H1 (cell line): ENCODE measurements at regions not wholly inside any gene's neighbourhood (a gene's known extent, or its start where the extent isn't known, plus 50 kb on each side); places are given as distances from the start of the nearest gene placed in this dataset.
A peak's percentile ranks its signal among the peaks of the same experiment; 100 is the strongest.

Source experiments
- CTCF ChIA-PET: fragments of 300-600 bp; sonication (Branson Sonifier 250); formaldehyde crosslinking; loops from one replicate; lab custom pipeline; 2021; ENCODE audit not compliant: partially characterized antibody; lab: Charles Lee
- POLR2A ChIA-PET: fragments of 300-600 bp; sonication (Branson Sonifier 250); formaldehyde crosslinking; loops from one replicate; lab custom pipeline; 2021; ENCODE audit warnings: inconsistent platforms; ENCODE audit not compliant: partially characterized antibody; lab: Charles Lee
- DNase-seq, 2 experiments: peaks; one replicate each; pipeline versions ENCODE4 v3.0.0 to v3.0.0-alpha.2; 2010 to 2022; ENCODE audit warnings: low spot score in 2 of 2, low read depth in 1 of 2, mixed read lengths in 1 of 2
- FAIRE-seq: peaks from 2 replicates; lab custom pipeline; 2011; peaks lifted over from hg19 to GRCh38; lab: Jason Lieb, UNC
- H2AFZ ChIP-seq: 2 replicates; pipeline ENCODE4 v1.8.1; 2012; ENCODE audit warnings: low read length, inconsistent platforms
- H2AK5ac ChIP-seq: 2 replicates; pipeline ENCODE4 v1.6.1; 2013; ENCODE audit warnings: low read depth, low read length
- H2BK120ac ChIP-seq: replicated peaks from 2 replicates; pipeline ENCODE3; 2013; ENCODE audit warnings: low read depth, low read length, inconsistent platforms
- H2BK12ac ChIP-seq: 2 replicates; pipeline ENCODE4 v1.6.1; 2013; ENCODE audit warnings: low read depth, low read length
- H2BK15ac ChIP-seq: 2 replicates; pipeline ENCODE4 v1.6.1; 2013; ENCODE audit warnings: low read length
- H2BK20ac ChIP-seq: 2 replicates; pipeline ENCODE4 v1.6.1; 2013; ENCODE audit warnings: low read length
- H2BK5ac ChIP-seq: 2 replicates; pipeline ENCODE4 v1.6.1; 2013; ENCODE audit warnings: low read depth, low read length
- H3K14ac ChIP-seq: 2 replicates; pipeline ENCODE4 v1.6.1; 2013; ENCODE audit warnings: inconsistent platforms; ENCODE audit not compliant: insufficient read length
- H3K18ac ChIP-seq: 2 replicates; pipeline ENCODE4 v1.6.1; 2013; ENCODE audit warnings: low read length; ENCODE audit errors: extremely low read depth
- H3K23ac ChIP-seq: 2 replicates; pipeline ENCODE4 v1.6.1; 2013; ENCODE audit warnings: inconsistent platforms; ENCODE audit not compliant: insufficient read length
- H3K23me2 ChIP-seq: 2 replicates; pipeline ENCODE4 v1.6.1; 2013; ENCODE audit warnings: low read depth, low read length
- H3K27ac ChIP-seq: 2 replicates; pipeline ENCODE4 v1.6.1; 2011; ENCODE audit warnings: low read depth, low read length, inconsistent platforms
- H3K27me3 ChIP-seq, 4 experiments: replicated peaks in 1 of 4; 1 replicate in 1 of 4; 2 replicates in 3 of 4; pipeline versions ENCODE4 v1.6.1 to v1.8.1; 2011 to 2013; ENCODE audit warnings: low read length in 3 of 4, mild to moderate bottlenecking in 3 of 4, inconsistent platforms in 2 of 4, mixed read lengths in 2 of 4, moderate library complexity in 1 of 4; ENCODE audit not compliant: control insufficient read depth in 3 of 4, insufficient read depth in 3 of 4; ENCODE audit errors: extremely low read depth in 1 of 4
- H3K36me3 ChIP-seq, 4 experiments: 2 replicates each; pipeline versions ENCODE4 v1.6.1 to v1.8.1; 2011 to 2013; ENCODE audit warnings: mild to moderate bottlenecking in 4 of 4, low read length in 3 of 4, moderate library complexity in 2 of 4, control low read depth in 1 of 4, inconsistent platforms in 1 of 4; ENCODE audit not compliant: insufficient read depth in 4 of 4, control insufficient read depth in 2 of 4
- H3K4ac ChIP-seq: replicated peaks from 2 replicates; pipeline ENCODE3; 2013; ENCODE audit warnings: low read length, low read depth, mixed read lengths, inconsistent platforms; ENCODE audit not compliant: insufficient read length
- H3K4me1 ChIP-seq, 4 experiments: replicated peaks in 1 of 4; 1 replicate in 1 of 4; 2 replicates in 3 of 4; pipeline versions ENCODE4 v1.6.1 to v1.8.1; 2011 to 2013; ENCODE audit warnings: low read length in 3 of 4, inconsistent platforms in 2 of 4, mixed read lengths in 1 of 4; ENCODE audit not compliant: insufficient read depth in 4 of 4, control insufficient read depth in 3 of 4
- H3K4me2 ChIP-seq, 2 experiments: 2 replicates each; pipeline versions ENCODE4 v1.6.1 to v1.8.1; 2011 to 2013; ENCODE audit warnings: low read depth in 2 of 2, low read length in 2 of 2, control low read depth in 1 of 2, inconsistent platforms in 1 of 2, mild to moderate bottlenecking in 1 of 2; ENCODE audit not compliant: insufficient read depth in 1 of 2
- H3K4me3 ChIP-seq, 4 experiments: fragments of 200-600, 300-600 bp in 1 of 4; sonication (generic), shearing (Covaris generic), sonication (Bioruptor Twin) in 1 of 4; 2 replicates each; pipeline versions ENCODE4 v1.5.1 to v1.8.1; 2011 to 2016; ENCODE audit warnings: low read length in 4 of 4, low read depth in 3 of 4, control low read depth in 2 of 4, inconsistent platforms in 2 of 4, mild to moderate bottlenecking in 2 of 4, mixed read lengths in 1 of 4, moderate library complexity in 1 of 4; ENCODE audit not compliant: insufficient read depth in 2 of 4; ENCODE audit errors: extremely low read depth in 1 of 4
- H3K56ac ChIP-seq: replicated peaks from 2 replicates; pipeline ENCODE3; 2013; ENCODE audit warnings: low read depth, mild to moderate bottlenecking, mixed read lengths, low read length, inconsistent platforms; ENCODE audit not compliant: insufficient read length
- H3K79me1 ChIP-seq: 2 replicates; pipeline ENCODE4 v1.6.1; 2013; ENCODE audit warnings: low read depth, low read length, control low read depth
- H3K79me2 ChIP-seq, 2 experiments: 2 replicates each; pipeline versions ENCODE4 v1.6.1 to v1.8.1; 2012 to 2013; ENCODE audit warnings: low read length in 2 of 2, mild to moderate bottlenecking in 2 of 2, inconsistent platforms in 1 of 2; ENCODE audit not compliant: insufficient read depth in 2 of 2, control insufficient read depth in 1 of 2
- H3K9ac ChIP-seq, 4 experiments: replicated peaks in 1 of 4; 1 replicate in 1 of 4; 2 replicates in 3 of 4; pipeline versions ENCODE4 v1.6.1 to v1.8.1; 2011 to 2013; ENCODE audit warnings: low read depth in 3 of 4, low read length in 3 of 4, control low read depth in 2 of 4, mild to moderate bottlenecking in 2 of 4, moderate library complexity in 2 of 4, inconsistent platforms in 1 of 4; ENCODE audit errors: extremely low read depth in 1 of 4
- H3K9me3 ChIP-seq, 2 experiments: 2 replicates each; pipeline versions ENCODE4 v1.6.1 to v1.8.1; 2012 to 2013; ENCODE audit warnings: mild to moderate bottlenecking in 2 of 2, moderate library complexity in 2 of 2, control low read depth in 1 of 2, inconsistent platforms in 1 of 2, low read depth in 1 of 2, low read length in 1 of 2, mixed read lengths in 1 of 2; ENCODE audit not compliant: insufficient read depth in 2 of 2
- H4K20me1 ChIP-seq, 2 experiments: replicated peaks in 1 of 2; 2 replicates each; pipeline versions ENCODE3 to v1.8.1; 2011 to 2013; ENCODE audit warnings: inconsistent platforms in 2 of 2, low read length in 2 of 2, mild to moderate bottlenecking in 1 of 2; ENCODE audit not compliant: insufficient read depth in 2 of 2, control insufficient read depth in 1 of 2
- H4K5ac ChIP-seq: 2 replicates; pipeline ENCODE4 v1.6.1; 2013; ENCODE audit warnings: low read length, low read depth, mixed read lengths, inconsistent platforms; ENCODE audit not compliant: insufficient read length
- H4K8ac ChIP-seq: 2 replicates; pipeline ENCODE4 v1.8.0; 2013; ENCODE audit warnings: mild to moderate bottlenecking, moderate library complexity, low read length, inconsistent platforms; ENCODE audit not compliant: insufficient read depth; ENCODE audit errors: extremely low read depth
- H4K91ac ChIP-seq: replicated peaks from 2 replicates; pipeline ENCODE3; 2013; ENCODE audit warnings: low read length, mixed read lengths, inconsistent platforms; ENCODE audit not compliant: insufficient read length
- CHD1 ChIP-seq: IDR thresholded peaks from 2 replicates; pipeline ENCODE4 v1.6.1; 2012; ENCODE audit warnings: low read depth, low read length, improper control_type of control experiment
- EGR1 ChIP-seq: IDR thresholded peaks from 2 replicates; pipeline ENCODE4 v1.6.1; 2011; ENCODE audit warnings: low read depth, low read length, borderline replicate concordance
- GABPA ChIP-seq: IDR thresholded peaks from 2 replicates; pipeline ENCODE4 v1.6.1; 2011; ENCODE audit warnings: mild to moderate bottlenecking, low read length, moderate library complexity, borderline replicate concordance; ENCODE audit not compliant: insufficient read depth
- HDAC2 ChIP-seq, 2 experiments: fragments of 300-600 bp in 1 of 2; sonication (generic) in 1 of 2; IDR thresholded peaks; 2 replicates each; pipeline ENCODE4 v1.6.1; 2011 to 2012; ENCODE audit warnings: low read depth in 2 of 2, low read length in 2 of 2, mild to moderate bottlenecking in 2 of 2, moderate library complexity in 2 of 2, borderline replicate concordance in 1 of 2, inconsistent platforms in 1 of 2
- JUN ChIP-seq: IDR thresholded peaks from 2 replicates; pipeline ENCODE4 v1.6.1; 2011; ENCODE audit warnings: low read depth, mild to moderate bottlenecking, improper control_type of control experiment, low read length
- RAD21 ChIP-seq, 2 experiments: IDR thresholded peaks in 1 of 2; conservative IDR thresholded peaks in 1 of 2; 2 replicates each; pipeline ENCODE4 v1.6.1; 2011; ENCODE audit warnings: low read depth in 2 of 2, low read length in 2 of 2, improper control_type of control experiment in 1 of 2, inconsistent platforms in 1 of 2, mild to moderate bottlenecking in 1 of 2, moderate library complexity in 1 of 2
- RNF2 ChIP-seq: fragments of 200-900, 300-1000 bp; sonication (generic); IDR thresholded peaks from 2 replicates; pipeline ENCODE4 v1.7.1; 2016; ENCODE audit warnings: borderline replicate concordance, low read depth, mild to moderate bottlenecking, antibody characterized with exemption, low read length; ENCODE audit not compliant: poor library complexity, severe bottlenecking; ENCODE audit errors: missing control alignments
- SUZ12 ChIP-seq: fragments of 200-600 bp; sonication (generic); IDR thresholded peaks from 2 replicates; pipeline ENCODE4 v1.6.1; 2012; ENCODE audit warnings: mild to moderate bottlenecking, inconsistent platforms, low read length, moderate library complexity, mixed read lengths
- USF2 ChIP-seq: IDR thresholded peaks from 2 replicates; pipeline ENCODE4 v1.6.1; 2011; ENCODE audit warnings: low read length, improper control_type of control experiment
- YY1 ChIP-seq: IDR thresholded peaks from 2 replicates; pipeline ENCODE4 v1.6.1; 2011; ENCODE audit warnings: low read depth, mild to moderate bottlenecking, low read length
- WGBS, 2 experiments: shearing (Covaris generic) in 1 of 2; methylation state at CpG; one replicate each; pipeline versions ENCODE4 v1.1.6 to v1.1.7; 2013 to 2015; ENCODE audit warnings: low lambda C conversion rate in 2 of 2, mixed read lengths in 2 of 2, inconsistent platforms in 1 of 2, low coverage in 1 of 2, missing lambda C conversion rate in 1 of 2; ENCODE audit not compliant: insufficient replicate concordance in 2 of 2, insufficient coverage in 1 of 2, insufficient read length in 1 of 2; ENCODE audit errors: extremely low coverage in 1 of 2, missing lambda C conversion rate in 1 of 2; 5-methylcytosine and 5-hydroxymethylcytosine counted together

- Histone ChIP-seq H3K79me1 (no peaks in the 10 kb centered on the region), H3K4me1 (no peaks in the 10 kb centered on the region), H4K8ac (no peak overlapping the region), H3K4me2 (no peak overlapping the region), H3K27me3 (no peaks in the 10 kb centered on the region), H2AK5ac (no peak overlapping the region), H3K14ac (no peak overlapping the region), H4K20me1 (no peaks in the 10 kb centered on the region), H2BK12ac (no peak overlapping the region), H2AFZ (peak overlapping the region; percentile 68; the same call in 1 of the 2 replicates), H4K91ac (no peak overlapping the region), H3K4ac (no peak overlapping the region), H2BK15ac (no peak overlapping the region), H3K23ac (no peak overlapping the region), H2BK120ac (no peak overlapping the region), H3K27ac (no peak overlapping the region), H2BK20ac (no peak overlapping the region), H3K4me3 (no peak overlapping the region), H3K9me3 (no peaks in the 10 kb centered on the region), H3K18ac (no peak overlapping the region), H4K5ac (no peak overlapping the region), H2BK5ac (no peak overlapping the region; the same call in 1 of the 2 replicates), H3K56ac (no peak overlapping the region), H3K9ac (no peak overlapping the region), H3K23me2 (no peaks in the 10 kb centered on the region), H3K36me3 (no peaks in the 10 kb centered on the region), H3K79me2 (no peaks in the 10 kb centered on the region)
- DNase-seq (no peak), FAIRE-seq (no peak)
- TF ChIP-seq RAD21 (IDR thresholded peaks at IDR 0.05 in 1 of 2, conservative IDR thresholded peaks at IDR 0.05 in 1 of 2; ENCODE audit: low read depth in 2 of 2, low read length in 2 of 2) = no peak
- TF ChIP-seq SUZ12 = no peak
- no peak for TF ChIP-seq EGR1
- TF ChIP-seq JUN = no peak
- TF ChIP-seq CHD1 = no peak
- no peak for TF ChIP-seq USF2
- TF ChIP-seq GABPA = no peak
- no peak for TF ChIP-seq HDAC2 (IDR thresholded peaks at IDR 0.05; ENCODE audit: borderline replicate concordance in 1 of 2, low read depth in 2 of 2, low read length in 2 of 2)
- TF ChIP-seq YY1 = no peak
- no peak for TF ChIP-seq RNF2
- ChIA-PET CTCF (interaction anchor here (2.1 kb wide), 1 partner anchor 9 kb away, joined by 5 read pairs; no protein-coding TSS in a partner anchor), POLR2A (interaction anchor here (0.5 kb wide), 1 partner anchor 449 kb away, joined by 4 read pairs; no protein-coding TSS in a partner anchor)
- 93% methylated on average over 2 of the region's 2 CpGs; no CpG with 5 or more reads in 1 of the 2 experiments for WGBS, 2 experiments
These were observed 124.8 kb upstream of the RASSF8 start for GRCh38 chr12:25833657-25834056.
